ENCODE measurements at regions not wholly inside any gene's neighbourhood (a gene's known extent, or its start where the extent isn't known, plus 50 kb on each side); places are given as distances from the start of the nearest gene placed in this dataset.

DNA sequence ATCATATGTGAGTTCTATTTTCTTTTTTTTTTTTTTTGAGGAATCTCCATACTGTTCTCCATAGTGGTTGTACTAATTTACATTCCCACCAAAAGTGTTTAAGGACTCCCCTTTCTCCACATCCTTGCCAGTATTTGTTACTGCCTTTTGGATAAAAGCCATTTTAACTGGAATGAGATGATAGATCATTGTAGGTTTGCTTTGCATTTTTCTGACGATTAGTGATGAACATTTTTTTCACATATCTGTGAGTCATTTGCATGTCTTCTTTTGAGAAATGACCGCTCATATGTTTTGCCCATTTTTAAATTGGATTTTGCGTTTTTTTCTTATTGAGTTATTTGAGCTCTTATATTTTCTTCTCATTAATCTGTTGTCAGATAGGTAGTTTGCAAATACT, 394.8 kb downstream of the LRFN5 start:
- no peak overlapping the region for H2AFZ ChIP-seq (ENCODE audit: low read length)
- H3K4me2 ChIP-seq (ENCODE audit: extremely low read depth, insufficient read depth, low read length): no peak overlapping the region
- DNase-seq (ENCODE audit: low read depth in 2 of 2): peak in 1 of 2 donors; percentile 59
- H3K27ac ChIP-seq (ENCODE audit: insufficient read depth, low read length): no peak overlapping the region
- H3K9ac ChIP-seq (ENCODE audit: insufficient read depth, low read length): no peak overlapping the region
- TF ChIP-seq, protein P1, sequence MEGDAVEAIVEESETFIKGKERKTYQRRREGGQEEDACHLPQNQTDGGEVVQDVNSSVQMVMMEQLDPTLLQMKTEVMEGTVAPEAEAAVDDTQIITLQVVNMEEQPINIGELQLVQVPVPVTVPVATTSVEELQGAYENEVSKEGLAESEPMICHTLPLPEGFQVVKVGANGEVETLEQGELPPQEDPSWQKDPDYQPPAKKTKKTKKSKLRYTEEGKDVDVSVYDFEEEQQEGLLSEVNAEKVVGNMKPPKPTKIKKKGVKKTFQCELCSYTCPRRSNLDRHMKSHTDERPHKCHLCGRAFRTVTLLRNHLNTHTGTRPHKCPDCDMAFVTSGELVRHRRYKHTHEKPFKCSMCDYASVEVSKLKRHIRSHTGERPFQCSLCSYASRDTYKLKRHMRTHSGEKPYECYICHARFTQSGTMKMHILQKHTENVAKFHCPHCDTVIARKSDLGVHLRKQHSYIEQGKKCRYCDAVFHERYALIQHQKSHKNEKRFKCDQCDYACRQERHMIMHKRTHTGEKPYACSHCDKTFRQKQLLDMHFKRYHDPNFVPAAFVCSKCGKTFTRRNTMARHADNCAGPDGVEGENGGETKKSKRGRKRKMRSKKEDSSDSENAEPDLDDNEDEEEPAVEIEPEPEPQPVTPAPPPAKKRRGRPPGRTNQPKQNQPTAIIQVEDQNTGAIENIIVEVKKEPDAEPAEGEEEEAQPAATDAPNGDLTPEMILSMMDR (conservative IDR thresholded peaks at IDR 0.05 in 1 of 2, IDR thresholded peaks at IDR 0.05 in 1 of 2; ENCODE audit: low read depth in 1 of 2, low read length in 2 of 2): no peak
- no peak for TF ChIP-seq EZH2 (IDR thresholded peaks at IDR 0.05; ENCODE audit: low read length, missing control alignments)
- H3K27me3 ChIP-seq (ENCODE audit: control insufficient read depth, insufficient read depth, low read length): no peaks in the 10 kb centered on the region
- H3K36me3 ChIP-seq (ENCODE audit: control insufficient read depth, insufficient read depth, low read length): no peaks in the 10 kb centered on the region
- H3K79me2 ChIP-seq (ENCODE audit: control insufficient read depth, insufficient read depth, low read length): no peaks in the 10 kb centered on the region
- no peaks in the 10 kb centered on the region for H4K20me1 ChIP-seq (ENCODE audit: control insufficient read depth, extremely low read depth, insufficient read depth, low read length)
- no peak overlapping the region for H3K4me3 ChIP-seq (replicated peaks in 1 of 4; ENCODE audit: control extremely low read depth in 1 of 4, insufficient read depth in 1 of 4, low read depth in 3 of 4, low read length in 4 of 4)
- H3K4me1 ChIP-seq (ENCODE audit: control insufficient read depth, extremely low read depth, insufficient read depth, low read length): no peaks in the 10 kb centered on the region
- no peaks in the 10 kb centered on the region for H3K9me3 ChIP-seq (ENCODE audit: control insufficient read depth, insufficient read depth, low read depth, low read length)

DNA sequence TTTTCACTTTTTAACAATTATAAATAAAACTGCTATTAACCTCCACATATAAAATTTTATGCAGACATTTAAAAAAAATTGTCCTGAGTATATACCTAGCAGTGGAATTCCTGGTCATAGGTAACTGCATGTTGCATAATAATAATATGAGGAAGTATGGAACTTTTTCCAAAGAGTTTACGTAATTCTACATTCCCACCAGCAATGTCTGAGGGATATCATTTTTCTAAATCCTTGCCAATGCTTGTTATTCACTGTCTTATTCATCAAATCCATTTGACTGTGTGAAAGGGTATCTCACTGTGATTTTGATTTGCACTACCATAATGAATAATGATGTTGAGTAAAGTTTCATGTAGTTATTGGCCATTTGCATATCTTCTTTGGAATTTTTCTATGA, 393.8 kb downstream of the LRFN5 start:
- Histone ChIP-seq H3K4me1 (ENCODE audit: control insufficient read depth, extremely low read depth, insufficient read depth, low read length) (no peaks in the 10 kb centered on the region), H2AFZ (ENCODE audit: low read length) (no peak overlapping the region), H3K79me2 (ENCODE audit: control insufficient read depth, insufficient read depth, low read length) (no peaks in the 10 kb centered on the region), H3K4me3 (replicated peaks in 1 of 4; ENCODE audit: control extremely low read depth in 1 of 4, insufficient read depth in 1 of 4, low read depth in 3 of 4, low read length in 4 of 4) (no peak overlapping the region), H3K27me3 (ENCODE audit: control insufficient read depth, insufficient read depth, low read length) (no peaks in the 10 kb centered on the region), H3K9me3 (ENCODE audit: control insufficient read depth, insufficient read depth, low read depth, low read length) (no peaks in the 10 kb centered on the region), H3K36me3 (ENCODE audit: control insufficient read depth, insufficient read depth, low read length) (no peaks in the 10 kb centered on the region), H3K9ac (ENCODE audit: insufficient read depth, low read length) (no peak overlapping the region), H4K20me1 (ENCODE audit: control insufficient read depth, extremely low read depth, insufficient read depth, low read length) (no peaks in the 10 kb centered on the region), H3K27ac (ENCODE audit: insufficient read depth, low read length) (no peak overlapping the region), H3K4me2 (ENCODE audit: extremely low read depth, insufficient read depth, low read length) (no peak overlapping the region)
- TF ChIP-seq, protein P1 (conservative IDR thresholded peaks at IDR 0.05 in 1 of 2, IDR thresholded peaks at IDR 0.05 in 1 of 2; ENCODE audit: low read depth in 1 of 2, low read length in 2 of 2): no peak
- TF ChIP-seq EZH2 (IDR thresholded peaks at IDR 0.05; ENCODE audit: low read length, missing control alignments): no peak
- DNase-seq (ENCODE audit: low read depth in 2 of 2): no peak

DNA sequence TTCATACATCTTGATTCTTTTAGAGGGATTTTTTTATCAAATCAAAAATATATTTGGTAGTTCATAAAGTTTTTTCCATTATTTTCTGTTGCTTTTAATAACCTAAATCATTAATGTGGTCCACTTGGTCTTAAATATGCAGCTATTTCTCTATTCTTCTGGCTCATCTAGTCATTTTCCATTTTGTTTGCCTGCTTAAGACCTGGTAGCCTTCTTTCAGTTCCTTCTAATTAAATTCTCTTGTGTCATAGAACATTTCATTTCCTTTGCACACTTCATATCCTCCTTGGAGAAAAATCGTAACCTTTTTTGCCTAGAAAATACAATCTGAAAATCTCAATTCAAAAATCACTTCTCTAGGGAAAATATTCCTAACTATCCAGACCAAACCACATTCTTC, 387.0 kb downstream of the LRFN5 start:
- Histone ChIP-seq H3K4me1 (ENCODE audit: control insufficient read depth, extremely low read depth, insufficient read depth, low read length) (no peaks in the 10 kb centered on the region), H3K4me2 (ENCODE audit: extremely low read depth, insufficient read depth, low read length) (no peak overlapping the region), H4K20me1 (ENCODE audit: control insufficient read depth, extremely low read depth, insufficient read depth, low read length) (no peaks in the 10 kb centered on the region), H3K36me3 (ENCODE audit: control insufficient read depth, insufficient read depth, low read length) (no peaks in the 10 kb centered on the region), H2AFZ (ENCODE audit: low read length) (no peak overlapping the region), H3K79me2 (ENCODE audit: control insufficient read depth, insufficient read depth, low read length) (no peaks in the 10 kb centered on the region), H3K9ac (ENCODE audit: insufficient read depth, low read length) (no peak overlapping the region), H3K4me3 (replicated peaks in 1 of 4; ENCODE audit: control extremely low read depth in 1 of 4, insufficient read depth in 1 of 4, low read depth in 3 of 4, low read length in 4 of 4) (no peak overlapping the region), H3K9me3 (ENCODE audit: control insufficient read depth, insufficient read depth, low read depth, low read length) (no peaks in the 10 kb centered on the region), H3K27ac (ENCODE audit: insufficient read depth, low read length) (no peak overlapping the region), H3K27me3 (ENCODE audit: control insufficient read depth, insufficient read depth, low read length) (no peaks in the 10 kb centered on the region)
- DNase-seq (ENCODE audit: low read depth in 2 of 2): no peak
- TF ChIP-seq EZH2 (IDR thresholded peaks at IDR 0.05; ENCODE audit: low read length, missing control alignments): no peak
- TF ChIP-seq, protein P1 (conservative IDR thresholded peaks at IDR 0.05 in 1 of 2, IDR thresholded peaks at IDR 0.05 in 1 of 2; ENCODE audit: low read depth in 1 of 2, low read length in 2 of 2): no peak
